HG02885 (cell line): ENCODE measurements at regions not wholly inside any gene's neighbourhood (a gene's known extent, or its start where the extent isn't known, plus 50 kb on each side); places are given as distances from the start of the nearest gene placed in this dataset.
"Not testable (repeated sequence)": the region's sequence is repeated elsewhere in the genome, so short reads cannot be mapped to it uniquely, and the experiment has no call there.

Source experiments
- ATAC-seq: cut with Tn5 transposase; IDR thresholded peaks from one replicate; pipeline ENCODE4 v1.9.1; 2021; ENCODE audit warnings: mild to moderate bottlenecking; ENCODE audit not compliant: unreplicated experiment, poor library complexity

- no peak for ATAC-seq
Observed at GRCh38 chr10:106395041-106395749, 769.3 kb downstream of the SORCS1 start.

DNA sequence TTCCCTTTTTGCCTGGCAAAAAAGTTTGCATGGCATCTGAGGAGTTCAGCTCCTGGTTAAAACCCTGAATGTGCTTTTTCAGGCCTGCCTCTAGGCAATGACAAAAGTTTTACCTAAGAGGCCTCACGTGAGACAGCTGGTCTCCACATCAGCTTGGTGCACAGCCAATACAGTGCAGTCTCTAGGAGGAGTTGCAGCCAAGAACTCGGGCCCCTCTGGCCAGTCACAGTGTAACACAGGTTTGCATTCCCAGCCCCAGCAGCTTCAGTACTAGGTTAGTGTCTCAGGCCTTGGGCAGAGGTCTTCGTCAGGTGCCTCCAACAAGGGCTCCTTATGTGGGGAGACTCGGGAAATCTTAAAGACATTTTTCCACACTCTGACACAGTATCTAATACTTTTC lies 771.7 kb downstream of the SORCS1 start:
- ATAC-seq, result no peak

DNA sequence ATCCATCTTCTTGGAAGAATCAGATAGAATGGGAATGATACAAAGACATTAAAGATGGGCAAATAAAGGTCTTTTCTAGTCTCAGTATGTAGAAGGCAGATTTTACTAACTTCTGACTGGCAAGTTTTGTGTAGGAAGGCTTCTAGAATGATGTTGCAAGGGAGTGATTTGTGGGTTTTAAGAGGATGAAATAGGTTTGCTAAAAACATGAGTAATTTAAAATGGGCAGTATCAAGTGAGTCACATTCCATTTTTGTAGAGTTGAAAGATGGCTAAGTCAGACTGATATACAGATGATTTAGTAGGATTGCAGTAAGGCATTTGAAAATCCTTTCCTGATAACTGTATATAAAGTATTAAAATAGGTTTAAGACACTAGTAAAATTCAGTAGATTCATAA lies 777.4 kb downstream of the SORCS1 start:
- ATAC-seq, result no peak

GRCh38 chr10:106384496-106384895 lies 780.0 kb downstream of the SORCS1 start:
- ATAC-seq, result no peak

DNA sequence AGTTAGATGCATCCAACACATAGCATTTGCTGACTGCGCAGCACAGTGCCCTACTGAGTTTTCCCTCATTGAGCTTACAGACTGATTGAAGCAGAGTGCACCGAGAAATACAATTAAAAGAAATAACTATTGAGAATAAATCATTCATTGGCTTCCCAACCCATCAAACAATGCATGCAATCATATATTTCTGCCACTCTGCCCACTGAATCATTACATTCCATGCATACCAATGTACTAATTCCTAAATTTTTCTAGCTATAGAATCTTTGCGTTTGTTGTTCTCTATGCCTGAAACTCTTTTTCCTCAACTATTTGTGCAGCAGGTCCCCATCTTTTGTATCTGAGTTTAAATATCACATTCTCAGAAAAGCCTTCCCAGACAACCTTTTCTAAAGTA lies 783.8 kb downstream of the SORCS1 start:
- no peak for ATAC-seq

- no peak for ATAC-seq
Observed at GRCh38 chr10:106378251-106378650, 786.3 kb downstream of the SORCS1 start.

DNA sequence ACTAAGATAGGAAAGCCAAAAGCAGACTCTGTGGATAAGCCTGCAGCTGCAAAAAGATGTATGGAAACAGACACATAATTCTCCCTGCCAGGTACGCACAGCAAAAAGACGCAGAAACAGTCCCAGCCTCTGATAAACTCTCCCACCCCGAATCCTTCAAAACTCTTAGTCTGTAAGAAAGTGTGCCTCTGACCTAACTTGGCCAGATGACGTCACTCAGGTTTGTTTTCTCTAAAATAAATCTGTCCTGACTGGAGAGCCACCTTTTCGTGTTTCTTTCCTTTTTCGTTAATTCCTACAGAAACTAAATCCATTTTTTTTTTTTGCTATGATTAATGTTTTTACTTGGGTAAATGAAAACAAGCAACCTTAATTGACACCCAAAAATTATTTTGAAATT lies 793.8 kb downstream of the SORCS1 start:
- ATAC-seq, result no peak

DNA sequence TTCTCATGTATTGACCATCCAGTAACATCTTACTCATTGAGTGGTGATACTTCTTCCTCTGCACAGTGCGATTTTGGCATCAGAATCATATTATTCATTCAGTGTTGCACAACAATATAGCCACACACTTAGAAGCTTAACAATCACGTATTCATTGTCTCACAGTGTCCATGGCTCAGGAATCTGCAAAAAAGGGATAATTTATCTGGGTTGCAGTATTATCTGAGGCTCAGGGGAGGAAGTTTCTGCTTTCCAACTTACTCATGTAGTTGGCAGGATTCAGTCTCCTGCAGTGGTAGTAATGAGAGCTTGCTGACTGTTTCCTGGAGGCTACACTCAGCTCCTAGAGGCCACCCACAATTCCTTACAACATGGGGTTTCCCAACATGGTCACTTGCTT lies 803.6 kb downstream of the SORCS1 start:
- ATAC-seq, result no peak

GRCh38 chr10:106355450-106355849 lies 809.1 kb downstream of the SORCS1 start:
- no peak for ATAC-seq

DNA sequence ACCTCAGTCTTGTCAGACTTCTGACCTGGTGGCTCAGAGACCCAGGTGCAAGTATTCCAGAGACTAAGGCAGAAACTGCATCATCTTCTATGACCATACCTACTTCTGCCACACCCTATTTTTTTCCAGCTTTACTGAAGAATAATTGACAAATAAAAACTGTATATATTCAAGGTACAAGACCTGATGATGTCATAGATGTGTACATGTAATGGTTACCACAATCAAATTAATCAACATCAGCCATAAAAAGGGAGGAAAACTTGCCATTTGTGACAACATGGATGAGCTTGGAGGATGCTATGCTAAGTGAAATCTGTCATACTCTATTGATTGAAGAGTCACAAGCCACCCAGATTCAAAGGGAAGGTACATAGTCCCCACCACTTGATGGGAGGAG lies 815.6 kb downstream of the SORCS1 start:
- no peak for ATAC-seq

DNA sequence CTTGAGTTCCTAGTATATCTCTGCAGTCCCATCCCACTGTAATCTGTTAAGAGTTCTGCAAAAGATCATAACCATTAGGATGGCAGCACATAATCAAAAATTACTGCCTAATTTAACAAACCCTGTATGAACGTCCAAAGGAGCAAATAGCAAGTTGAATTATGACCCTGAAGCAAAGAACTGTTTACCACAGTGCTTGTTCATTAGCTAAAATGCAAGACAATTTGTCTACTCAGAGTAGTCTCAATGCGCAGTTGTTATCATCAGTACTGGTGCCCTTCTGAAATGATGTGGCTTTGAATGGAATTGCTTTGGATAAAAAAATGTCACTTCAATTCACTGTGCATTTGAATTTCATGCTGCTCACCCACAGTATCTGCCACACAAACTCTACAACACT lies 817.0 kb downstream of the SORCS1 start:
- no peak for ATAC-seq

- not testable (repeated sequence) for ATAC-seq
Observed at GRCh38 chr10:106343539-106343938, 821.0 kb downstream of the SORCS1 start.

DNA sequence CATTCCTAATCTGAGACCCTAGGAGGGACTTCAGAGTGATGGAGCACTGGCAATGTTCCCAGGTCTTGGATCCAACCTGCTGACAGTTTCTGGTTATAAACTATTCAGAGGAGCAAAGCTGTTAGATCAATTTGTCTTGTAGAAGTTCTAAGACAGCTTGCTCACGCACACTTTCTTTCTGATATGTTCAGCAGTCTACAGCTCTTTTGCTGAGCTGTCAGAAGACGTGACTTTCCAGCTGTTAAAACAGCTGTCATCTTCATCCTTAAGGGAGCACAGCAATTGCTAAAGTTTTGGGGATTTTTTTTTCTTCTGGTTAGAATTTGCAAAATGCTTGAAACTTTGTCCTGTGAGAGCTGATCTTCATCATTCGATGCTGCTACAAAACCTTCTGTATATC lies 823.1 kb downstream of the SORCS1 start:
- ATAC-seq, result no peak

- no peak for ATAC-seq
Observed at GRCh38 chr10:106338486-106338885, 826.0 kb downstream of the SORCS1 start.

- no peak for ATAC-seq
Observed at GRCh38 chr10:106336874-106337273, 827.6 kb downstream of the SORCS1 start.

- ATAC-seq, result no peak
Observed at GRCh38 chr10:106327747-106328146, 836.8 kb downstream of the SORCS1 start.

- ATAC-seq, result no peak
Observed at GRCh38 chr10:106320876-106321275, 843.6 kb downstream of the SORCS1 start.

- ATAC-seq, result no peak
Observed at GRCh38 chr10:106320078-106320477, 844.4 kb downstream of the SORCS1 start.

DNA sequence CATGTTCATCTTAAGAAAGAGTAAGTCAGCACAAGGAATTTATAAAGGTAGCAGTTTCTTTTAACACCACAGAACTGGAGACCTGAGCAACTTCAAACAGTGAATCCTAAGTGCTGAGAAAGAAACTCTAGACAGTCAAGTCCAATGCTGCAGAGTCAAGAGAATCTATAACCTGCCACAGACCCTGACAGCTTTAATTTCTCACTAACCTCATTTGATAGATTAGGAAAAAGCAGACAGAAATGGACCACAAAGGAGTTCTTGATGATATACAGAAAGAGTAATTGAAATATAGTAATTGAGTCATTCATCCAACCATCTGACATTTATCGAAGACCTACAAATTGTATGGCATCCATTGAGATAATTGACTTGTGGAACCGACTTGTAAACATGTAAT lies 847.0 kb downstream of the SORCS1 start:
- no peak for ATAC-seq

DNA sequence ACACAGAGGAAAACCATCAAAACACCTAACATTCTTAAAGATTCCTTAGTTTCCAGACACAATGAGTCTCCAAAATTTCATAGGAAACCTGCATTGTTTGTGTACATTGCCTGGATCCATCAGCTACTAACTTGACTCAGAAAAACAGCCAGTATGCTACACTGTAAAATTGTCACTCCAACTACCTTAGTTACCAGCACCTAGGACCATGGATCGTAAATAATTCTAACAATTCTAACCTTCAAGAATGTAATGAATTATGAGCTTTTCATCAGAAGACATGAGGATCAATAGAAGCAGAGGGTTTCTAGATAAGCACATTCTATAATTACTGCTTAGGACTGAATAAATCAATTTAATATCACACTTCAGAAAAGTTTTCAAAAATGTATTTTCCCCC lies 851.5 kb downstream of the SORCS1 start:
- no peak for ATAC-seq

DNA sequence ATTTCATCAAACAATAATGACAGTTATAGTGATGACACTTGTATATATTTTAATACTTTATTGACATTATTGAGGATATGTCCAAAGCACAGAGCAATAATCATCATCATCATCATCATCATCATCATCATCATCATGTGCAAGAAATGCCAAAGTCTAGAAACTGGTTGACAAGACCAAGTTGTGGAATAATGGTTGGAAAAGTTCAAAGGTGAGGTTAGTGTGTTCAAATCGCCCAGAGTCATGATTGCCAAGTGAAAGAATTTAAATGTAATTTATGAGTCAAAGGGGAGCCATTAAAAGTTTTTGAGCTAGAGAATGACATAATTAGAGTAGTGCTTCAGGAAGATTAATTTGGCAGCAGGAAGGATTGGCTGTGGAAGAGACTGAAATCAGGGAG lies 852.4 kb downstream of the SORCS1 start:
- no peak for ATAC-seq

- ATAC-seq, result no peak
Observed at GRCh38 chr10:106311590-106311989, 852.9 kb downstream of the SORCS1 start.

GRCh38 chr10:106310596-106310995 lies 853.9 kb downstream of the SORCS1 start:
- no peak for ATAC-seq
